HFFc6 (cell line): ENCODE measurements at regions not wholly inside any gene's neighbourhood (a gene's known extent, or its start where the extent isn't known, plus 50 kb on each side); places are given as distances from the start of the nearest gene placed in this dataset.

Experiments used
- DNase-seq: peaks from one replicate; pipeline ENCODE4 v3.0.0-alpha.2; 2018
- H3K27ac Mint-ChIP-seq: 2 replicates; pipeline ENCODE4 v1.8.0; 2020; ENCODE audit warnings: mild to moderate bottlenecking, mixed read lengths
- H3K27me3 Mint-ChIP-seq: 2 replicates; pipeline ENCODE4 v1.8.0; 2021; ENCODE audit warnings: mild to moderate bottlenecking, moderate library complexity, mixed read lengths; ENCODE audit not compliant: insufficient read depth
- H3K36me3 Mint-ChIP-seq: 2 replicates; pipeline ENCODE4 v1.8.0; 2021; ENCODE audit warnings: low read depth, mixed read lengths
- H3K4me1 Mint-ChIP-seq: 2 replicates; pipeline ENCODE4 v1.8.0; 2020; ENCODE audit warnings: low read depth, mixed read lengths
- H3K4me3 Mint-ChIP-seq: 2 replicates; pipeline ENCODE4 v1.8.0; 2020; ENCODE audit warnings: mild to moderate bottlenecking, moderate library complexity, mixed read lengths
- H3K9me3 Mint-ChIP-seq: 2 replicates; pipeline ENCODE4 v1.8.0; 2020; ENCODE audit warnings: mild to moderate bottlenecking, mixed read lengths
- TF ChIP-seq, protein P1 (sequence below): fragments of 200-600 bp; sonication (generic); IDR thresholded peaks from 2 replicates; pipeline ENCODE4 v1.5.0; 2021; ENCODE audit warnings: antibody characterized with exemption, mild to moderate bottlenecking

DNA sequence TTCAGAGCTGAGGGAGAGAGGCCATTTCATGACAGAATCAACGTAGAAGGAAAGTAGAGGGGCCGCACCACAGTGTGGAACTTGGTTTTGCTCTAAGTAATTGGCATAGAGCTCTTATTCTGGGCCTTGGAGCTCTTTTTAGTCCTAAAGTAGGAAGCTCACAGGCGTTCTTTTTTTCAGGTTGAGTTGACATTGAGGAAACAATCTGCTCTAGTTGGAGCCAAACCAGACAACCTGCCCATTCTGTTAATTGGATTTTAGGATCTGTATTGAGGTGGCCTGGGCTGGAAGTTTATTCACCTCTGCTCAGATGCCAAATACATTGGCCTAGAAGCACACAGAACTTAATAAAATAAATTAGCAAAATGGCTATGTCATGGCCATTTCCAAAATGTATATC is 1093.9 kb downstream of the ADGRL2 start:
- H3K4me3 Mint-ChIP-seq = no peak overlapping the region
- no peak overlapping the region for H3K27ac Mint-ChIP-seq
- no peaks in the 10 kb centered on the region for H3K36me3 Mint-ChIP-seq
- no peaks in the 10 kb centered on the region; the same call in 1 of the 2 replicates for H3K27me3 Mint-ChIP-seq
- DNase-seq = no peak
- peaks cover 22% of the 10 kb centered on the region for H3K9me3 Mint-ChIP-seq
- H3K4me1 Mint-ChIP-seq = no peaks in the 10 kb centered on the region
- TF ChIP-seq, protein P1, sequence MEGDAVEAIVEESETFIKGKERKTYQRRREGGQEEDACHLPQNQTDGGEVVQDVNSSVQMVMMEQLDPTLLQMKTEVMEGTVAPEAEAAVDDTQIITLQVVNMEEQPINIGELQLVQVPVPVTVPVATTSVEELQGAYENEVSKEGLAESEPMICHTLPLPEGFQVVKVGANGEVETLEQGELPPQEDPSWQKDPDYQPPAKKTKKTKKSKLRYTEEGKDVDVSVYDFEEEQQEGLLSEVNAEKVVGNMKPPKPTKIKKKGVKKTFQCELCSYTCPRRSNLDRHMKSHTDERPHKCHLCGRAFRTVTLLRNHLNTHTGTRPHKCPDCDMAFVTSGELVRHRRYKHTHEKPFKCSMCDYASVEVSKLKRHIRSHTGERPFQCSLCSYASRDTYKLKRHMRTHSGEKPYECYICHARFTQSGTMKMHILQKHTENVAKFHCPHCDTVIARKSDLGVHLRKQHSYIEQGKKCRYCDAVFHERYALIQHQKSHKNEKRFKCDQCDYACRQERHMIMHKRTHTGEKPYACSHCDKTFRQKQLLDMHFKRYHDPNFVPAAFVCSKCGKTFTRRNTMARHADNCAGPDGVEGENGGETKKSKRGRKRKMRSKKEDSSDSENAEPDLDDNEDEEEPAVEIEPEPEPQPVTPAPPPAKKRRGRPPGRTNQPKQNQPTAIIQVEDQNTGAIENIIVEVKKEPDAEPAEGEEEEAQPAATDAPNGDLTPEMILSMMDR = no peak

DNA sequence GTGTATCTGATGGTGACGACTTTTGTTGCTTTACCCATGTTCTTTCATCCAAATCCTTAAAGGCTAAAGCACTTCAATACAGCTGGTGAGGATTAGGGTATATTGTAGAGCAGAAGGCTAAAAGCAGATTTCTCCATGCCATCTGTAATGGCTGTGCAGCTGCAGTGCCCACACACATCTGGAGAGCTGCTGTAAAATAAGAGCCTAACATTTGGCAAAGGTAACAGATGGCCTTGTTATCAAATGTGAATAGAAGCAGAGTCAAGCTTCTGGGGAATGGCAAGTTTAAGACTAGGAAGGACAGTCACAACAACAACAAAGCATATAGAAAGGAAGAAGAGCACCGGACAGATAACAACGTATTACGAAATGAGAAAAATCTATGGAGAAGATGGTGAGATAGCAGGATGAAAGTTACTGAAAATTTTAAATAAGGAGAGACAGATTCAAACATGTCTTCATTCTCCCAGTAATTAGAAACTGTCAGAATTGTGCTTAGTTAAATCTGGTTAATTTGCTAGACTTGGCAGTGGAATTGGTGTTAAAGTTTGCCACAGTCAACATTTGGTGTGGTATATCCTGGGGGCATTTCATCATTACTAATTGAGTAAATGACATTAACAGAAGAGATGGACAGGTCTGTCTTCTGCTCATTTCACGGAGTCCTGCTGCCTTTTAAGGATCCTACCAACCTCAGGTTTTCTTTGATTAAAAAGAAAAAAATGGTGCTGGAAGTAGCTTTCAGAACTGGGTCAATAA is 1093.2 kb downstream of the ADGRL2 start:
- TF ChIP-seq, protein P1 = no peak

DNA sequence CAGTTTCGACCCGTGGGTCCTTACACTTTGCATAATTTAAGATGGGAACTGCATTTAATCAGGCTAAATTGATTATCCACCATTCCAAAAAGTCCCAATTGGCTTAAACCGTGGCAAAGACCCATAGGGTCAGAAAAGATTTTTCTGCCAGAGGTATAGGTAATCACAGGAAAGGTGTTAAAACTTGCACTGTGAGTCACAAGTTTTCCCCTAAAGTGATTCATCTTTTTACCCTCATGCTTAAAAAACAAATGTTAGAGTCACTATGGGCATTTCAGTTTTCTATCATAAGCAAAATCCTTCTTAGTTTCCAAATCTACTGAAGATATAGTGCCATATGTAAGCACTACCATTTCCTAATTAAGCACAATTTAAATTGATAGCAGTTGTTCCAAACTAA is 1079.8 kb downstream of the ADGRL2 start:
- no peak for DNase-seq
- Mint-ChIP-seq H3K4me3 (no peak overlapping the region), H3K9me3 (peaks cover 10% of the 10 kb centered on the region), H3K4me1 (no peaks in the 10 kb centered on the region), H3K27ac (no peak overlapping the region), H3K36me3 (no peaks in the 10 kb centered on the region), H3K27me3 (no peaks in the 10 kb centered on the region)
- TF ChIP-seq, protein P1 = no peak

More for the DNA sequence above, 1093.2 kb downstream of the ADGRL2 start:
- Mint-ChIP-seq H3K27me3 (no peaks in the 10 kb centered on the region; the same call in 1 of the 2 replicates), H3K36me3 (no peaks in the 10 kb centered on the region), H3K27ac (no peak overlapping the region), H3K9me3 (peaks cover 26% of the 10 kb centered on the region), H3K4me3 (no peak overlapping the region), H3K4me1 (no peaks in the 10 kb centered on the region)
- DNase-seq = no peak

DNA sequence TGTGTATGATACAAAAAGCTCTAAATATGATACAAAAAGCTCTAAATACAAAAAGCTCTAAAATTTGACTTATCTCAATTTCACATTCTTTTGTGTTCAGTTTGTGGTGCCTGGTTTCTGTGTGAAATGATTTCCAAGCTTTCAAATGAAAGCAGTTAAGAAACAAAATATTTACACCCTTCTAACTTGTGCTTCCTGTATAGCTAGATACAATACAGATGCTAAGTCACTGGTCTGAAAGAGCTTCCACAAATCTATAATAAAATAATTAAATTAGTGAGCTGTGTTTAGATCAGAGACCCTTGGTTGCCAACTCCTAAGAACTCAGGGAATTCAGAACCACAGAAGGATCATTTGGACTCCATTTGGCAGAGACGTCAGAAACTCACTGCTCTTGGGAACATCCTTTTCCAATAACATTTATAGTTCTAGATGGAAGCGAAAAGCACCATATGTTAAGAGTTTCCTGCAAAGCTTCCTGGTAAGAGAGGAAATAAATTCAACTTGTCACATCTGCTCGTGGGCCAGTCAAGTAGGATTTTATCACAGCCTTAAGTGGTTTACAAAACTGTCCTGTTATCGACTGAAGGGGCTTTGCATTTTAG is 1079.1 kb downstream of the ADGRL2 start:
- TF ChIP-seq, protein P1 = no peak
- no peaks in the 10 kb centered on the region for H3K4me1 Mint-ChIP-seq
- H3K27ac Mint-ChIP-seq = no peak overlapping the region
- H3K36me3 Mint-ChIP-seq = no peaks in the 10 kb centered on the region
- no peaks in the 10 kb centered on the region for H3K27me3 Mint-ChIP-seq
- no peak overlapping the region for H3K4me3 Mint-ChIP-seq
- peaks cover 8% of the 10 kb centered on the region for H3K9me3 Mint-ChIP-seq
- DNase-seq = no peak

DNA sequence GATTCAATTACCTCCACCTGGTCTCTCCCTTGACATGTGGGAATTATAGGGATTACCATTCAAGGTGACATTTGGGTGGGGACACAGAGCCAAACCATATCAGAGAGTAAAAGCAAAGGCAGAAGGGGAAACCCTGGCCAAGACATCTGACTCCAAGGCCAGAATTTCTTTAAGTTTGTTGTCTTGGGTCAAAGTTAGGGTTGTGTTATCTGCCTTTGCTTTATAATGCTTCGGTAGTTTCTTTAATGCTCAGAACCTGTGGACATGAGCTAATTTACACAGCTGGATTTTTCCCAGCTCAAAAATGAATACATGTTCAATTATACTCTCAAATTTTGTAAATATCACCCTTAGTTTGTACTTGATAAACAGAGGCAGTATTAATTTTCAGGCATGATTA is 1074.4 kb downstream of the ADGRL2 start:
- Mint-ChIP-seq H3K4me1 (no peaks in the 10 kb centered on the region), H3K4me3 (no peak overlapping the region), H3K27me3 (no peaks in the 10 kb centered on the region), H3K36me3 (no peaks in the 10 kb centered on the region), H3K9me3 (peaks cover 22% of the 10 kb centered on the region), H3K27ac (no peak overlapping the region)
- TF ChIP-seq, protein P1 = no peak
- no peak for DNase-seq
